CD4-positive, alpha-beta T cell treated with Interleukin-17A for 1 hour (primary cell): ENCODE measurements at regions not wholly inside any gene's neighbourhood (a gene's known extent, or its start where the extent isn't known, plus 50 kb on each side); places are given as distances from the start of the nearest gene placed in this dataset.
"Not testable (repeated sequence)": the region's sequence is repeated elsewhere in the genome, so short reads cannot be mapped to it uniquely, and the experiment has no call there.

Source experiments
- DNase-seq: peaks from one replicate; pipeline ENCODE4 v3.0.0-alpha.2; 2020

GRCh38 chr16:60481591-60481990 is 1554.6 kb downstream of the CDH8 start:
- DNase-seq, result no peak

- DNase-seq, result no peak
Measured at GRCh38 chr16:60478810-60479209, 1557.4 kb downstream of the CDH8 start.

GRCh38 chr16:60463986-60464385 is 1572.3 kb downstream of the CDH8 start:
- no peak for DNase-seq

GRCh38 chr16:60459463-60459862 is 1576.8 kb downstream of the CDH8 start:
- no peak for DNase-seq

GRCh38 chr16:60458255-60458654 is 1578.0 kb downstream of the CDH8 start:
- no peak for DNase-seq

- DNase-seq, result no peak
Measured at GRCh38 chr16:60452646-60453045, 1583.6 kb downstream of the CDH8 start.

- no peak for DNase-seq
Measured at GRCh38 chr16:60438894-60439293, 1597.3 kb downstream of the CDH8 start.

- no peak for DNase-seq
Measured at GRCh38 chr16:60432472-60432871, 1603.8 kb downstream of the CDH8 start.

- DNase-seq, result no peak
Measured at GRCh38 chr16:60419859-60420258, 1616.4 kb downstream of the CDH8 start.

- DNase-seq, result no peak
Measured at GRCh38 chr16:60414613-60415012, 1621.6 kb downstream of the CDH8 start.

- no peak for DNase-seq
Measured at GRCh38 chr16:60413969-60414368, 1622.3 kb downstream of the CDH8 start.

GRCh38 chr16:60407606-60408005 is 1628.6 kb downstream of the CDH8 start:
- DNase-seq, result no peak

- no peak for DNase-seq
Measured at GRCh38 chr16:60407034-60407433, 1629.2 kb downstream of the CDH8 start.

GRCh38 chr16:60405286-60405685 is 1631.0 kb downstream of the CDH8 start:
- no peak for DNase-seq

- DNase-seq, result no peak
Measured at GRCh38 chr16:60404401-60404800, 1631.8 kb downstream of the CDH8 start.

GRCh38 chr16:60402941-60403340 is 1633.3 kb downstream of the CDH8 start:
- not testable (repeated sequence) for DNase-seq

- DNase-seq, result no peak
Measured at GRCh38 chr16:60392380-60392779, 1643.9 kb downstream of the CDH8 start.

- DNase-seq, result no peak
Measured at GRCh38 chr16:60371591-60371990, 1637.5 kb upstream of the GOT2 start.

- DNase-seq, result no peak
Measured at GRCh38 chr16:60367739-60368138, 1633.6 kb upstream of the GOT2 start.

GRCh38 chr16:60363566-60363965 is 1629.5 kb upstream of the GOT2 start:
- DNase-seq, result no peak

- DNase-seq, result not testable (repeated sequence)
Measured at GRCh38 chr16:60359866-60360265, 1625.8 kb upstream of the GOT2 start.

- not testable (repeated sequence) for DNase-seq
Measured at GRCh38 chr16:60359412-60359811, 1625.3 kb upstream of the GOT2 start.

GRCh38 chr16:60357876-60358522 is 1623.9 kb upstream of the GOT2 start:
- not testable (repeated sequence) for DNase-seq

GRCh38 chr16:60346256-60346655 is 1612.1 kb upstream of the GOT2 start:
- DNase-seq, result no peak

GRCh38 chr16:60337671-60338070 is 1603.6 kb upstream of the GOT2 start:
- no peak for DNase-seq
